Smooth muscle cell (in vitro differentiated cells): ENCODE measurements at regions not wholly inside any gene's neighbourhood (a gene's known extent, or its start where the extent isn't known, plus 50 kb on each side); places are given as distances from the start of the nearest gene placed in this dataset.

Source experiments
- DNase-seq: peaks from one replicate; lab custom pipeline; 2025; ENCODE audit not compliant: unreplicated experiment; lab: John Stamatoyannopoulos, UW
- H2AFZ ChIP-seq: fragments of 200-600 bp; sonication (generic); 2 replicates; pipeline ENCODE4 v1.6.0; 2016; ENCODE audit warnings: antibody characterized with exemption, low read depth, mild to moderate bottlenecking
- H3F3A ChIP-seq: fragments of 200-600 bp; sonication (generic); 2 replicates; pipeline ENCODE4 v1.6.0; 2017; ENCODE audit warnings: antibody characterized with exemption, low read depth
- H3K27ac ChIP-seq: fragments of 200-600 bp; sonication (generic); 2 replicates; pipeline ENCODE4 v1.5.1; 2016; ENCODE audit warnings: low read depth, mild to moderate bottlenecking
- H3K27me3 ChIP-seq: fragments of 200-600 bp; sonication (generic); 2 replicates; pipeline ENCODE4 v1.6.1; 2016; ENCODE audit warnings: low read depth, mild to moderate bottlenecking
- H3K36me3 ChIP-seq: fragments of 200-600 bp; sonication (generic); 2 replicates; pipeline ENCODE4 v1.5.1; 2016; ENCODE audit warnings: low read depth
- H3K4me1 ChIP-seq: fragments of 200-600 bp; sonication (generic); 2 replicates; pipeline ENCODE4 v1.5.1; 2016; ENCODE audit warnings: low read depth
- H3K4me2 ChIP-seq: fragments of 200-600 bp; sonication (generic); 2 replicates; pipeline ENCODE4 v1.6.0; 2016; ENCODE audit warnings: mild to moderate bottlenecking
- H3K4me3 ChIP-seq: fragments of 200-600 bp; sonication (generic); 2 replicates; pipeline ENCODE4 v1.5.1; 2016; ENCODE audit warnings: mild to moderate bottlenecking
- H3K79me2 ChIP-seq: fragments of 200-600 bp; sonication (generic); 2 replicates; pipeline ENCODE4 v1.6.0; 2016; ENCODE audit warnings: low read depth, mild to moderate bottlenecking
- H3K9ac ChIP-seq: fragments of 200-600 bp; sonication (generic); 2 replicates; pipeline ENCODE4 v1.6.0; 2016; ENCODE audit warnings: low read depth
- H3K9me3 ChIP-seq: fragments of 200-600 bp; sonication (generic); replicated peaks from 2 replicates; pipeline ENCODE4 v1.5.1; 2016; ENCODE audit warnings: low read depth
- H4K20me1 ChIP-seq: fragments of 200-600 bp; sonication (generic); 2 replicates; pipeline ENCODE4 v1.6.0; 2016; ENCODE audit warnings: low read depth
- WGBS: methylation state at CpG from one replicate; pipeline ENCODE4 v1.1.7; 2016; ENCODE audit warnings: low lambda C conversion rate; 5-methylcytosine and 5-hydroxymethylcytosine counted together
- TF ChIP-seq, protein P1 (sequence below): fragments of 200-600 bp; sonication (generic); IDR thresholded peaks from 2 replicates; pipeline ENCODE4 v1.5.1; 2017; ENCODE audit warnings: borderline replicate concordance, mild to moderate bottlenecking, antibody characterized with exemption; ENCODE audit not compliant: insufficient read depth, poor library complexity, severe bottlenecking

DNA sequence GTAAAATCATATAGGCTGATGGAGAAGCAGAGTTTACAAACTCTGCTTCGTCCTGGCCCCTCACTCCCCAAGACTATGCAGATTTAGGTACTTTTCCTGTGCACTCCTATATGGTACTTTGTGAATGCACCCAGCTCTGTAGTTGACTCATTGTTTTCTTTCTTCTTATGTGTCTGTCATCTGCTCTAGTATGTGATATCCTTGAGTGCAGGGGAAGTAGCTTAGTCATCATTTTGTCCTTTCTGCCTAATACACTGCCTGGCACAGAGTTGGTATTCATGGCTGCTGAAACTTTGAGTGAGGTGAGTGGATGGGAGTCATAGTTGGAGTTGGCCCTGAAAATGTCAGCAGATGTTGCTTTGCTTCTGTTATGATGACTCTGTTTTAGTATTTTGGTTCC, 222.6 kb downstream of the RNF144B start:
- Histone ChIP-seq H3K4me3 (no peak overlapping the region), H3K9me3 (no peaks in the 10 kb centered on the region), H3K27ac (no peak overlapping the region), H4K20me1 (no peaks in the 10 kb centered on the region), H2AFZ (no peak overlapping the region), H3K9ac (no peak overlapping the region), H3K36me3 (no peaks in the 10 kb centered on the region), H3F3A (no peaks in the 10 kb centered on the region), H3K27me3 (no peaks in the 10 kb centered on the region), H3K4me2 (no peak overlapping the region), H3K4me1 (no peaks in the 10 kb centered on the region), H3K79me2 (no peaks in the 10 kb centered on the region)
- WGBS = 86% methylated on average over 1 of the region's 1 CpG
- DNase-seq = no peak
- TF ChIP-seq, protein P1, sequence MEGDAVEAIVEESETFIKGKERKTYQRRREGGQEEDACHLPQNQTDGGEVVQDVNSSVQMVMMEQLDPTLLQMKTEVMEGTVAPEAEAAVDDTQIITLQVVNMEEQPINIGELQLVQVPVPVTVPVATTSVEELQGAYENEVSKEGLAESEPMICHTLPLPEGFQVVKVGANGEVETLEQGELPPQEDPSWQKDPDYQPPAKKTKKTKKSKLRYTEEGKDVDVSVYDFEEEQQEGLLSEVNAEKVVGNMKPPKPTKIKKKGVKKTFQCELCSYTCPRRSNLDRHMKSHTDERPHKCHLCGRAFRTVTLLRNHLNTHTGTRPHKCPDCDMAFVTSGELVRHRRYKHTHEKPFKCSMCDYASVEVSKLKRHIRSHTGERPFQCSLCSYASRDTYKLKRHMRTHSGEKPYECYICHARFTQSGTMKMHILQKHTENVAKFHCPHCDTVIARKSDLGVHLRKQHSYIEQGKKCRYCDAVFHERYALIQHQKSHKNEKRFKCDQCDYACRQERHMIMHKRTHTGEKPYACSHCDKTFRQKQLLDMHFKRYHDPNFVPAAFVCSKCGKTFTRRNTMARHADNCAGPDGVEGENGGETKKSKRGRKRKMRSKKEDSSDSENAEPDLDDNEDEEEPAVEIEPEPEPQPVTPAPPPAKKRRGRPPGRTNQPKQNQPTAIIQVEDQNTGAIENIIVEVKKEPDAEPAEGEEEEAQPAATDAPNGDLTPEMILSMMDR = no peak

- Histone ChIP-seq H3K4me2 (no peak overlapping the region), H3K9ac (no peak overlapping the region), H3K27me3 (no peaks in the 10 kb centered on the region), H2AFZ (no peak overlapping the region), H3K4me1 (no peaks in the 10 kb centered on the region), H3K36me3 (no peaks in the 10 kb centered on the region), H3K4me3 (no peak overlapping the region), H4K20me1 (no peaks in the 10 kb centered on the region), H3K27ac (no peak overlapping the region), H3K9me3 (no peaks in the 10 kb centered on the region), H3K79me2 (no peaks in the 10 kb centered on the region), H3F3A (no peaks in the 10 kb centered on the region)
- 69% methylated on average over 4 of the region's 4 CpGs for WGBS
- DNase-seq = no peak
- TF ChIP-seq, protein P1 = no peak
Observed at GRCh38 chr6:18613319-18613925, 226.3 kb downstream of the RNF144B start.

DNA sequence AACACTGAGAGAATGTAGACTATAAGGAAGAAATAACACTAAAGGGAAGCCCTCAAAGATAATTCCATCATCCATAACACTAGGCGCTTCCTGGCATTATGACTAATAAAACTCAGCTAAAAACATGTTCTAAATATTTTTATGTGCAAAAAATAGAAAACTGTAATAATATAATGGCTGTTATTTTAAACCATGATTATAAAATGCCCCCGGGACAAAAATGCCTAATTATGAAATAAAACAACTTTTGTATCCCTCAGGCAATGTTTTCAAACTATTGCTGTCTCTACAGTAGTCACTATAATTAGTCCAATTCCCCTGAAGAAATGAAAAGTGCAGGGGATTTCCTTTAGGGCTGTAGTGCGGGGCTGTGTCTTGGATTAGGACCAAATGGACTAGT, 242.4 kb downstream of the RNF144B start:
- H3K4me2 ChIP-seq = no peak overlapping the region
- TF ChIP-seq, protein P1 = no peak
- no peaks in the 10 kb centered on the region for H3F3A ChIP-seq
- H3K4me1 ChIP-seq = no peaks in the 10 kb centered on the region
- no peaks in the 10 kb centered on the region for H3K27me3 ChIP-seq
- no peak overlapping the region for H2AFZ ChIP-seq
- DNase-seq = no peak
- WGBS = 87% methylated on average over 3 of the region's 3 CpGs
- no peaks in the 10 kb centered on the region for H3K79me2 ChIP-seq
- H4K20me1 ChIP-seq = no peaks in the 10 kb centered on the region
- no peaks in the 10 kb centered on the region for H3K36me3 ChIP-seq
- no peak overlapping the region for H3K4me3 ChIP-seq
- H3K9ac ChIP-seq = no peak overlapping the region
- H3K9me3 ChIP-seq = no peaks in the 10 kb centered on the region
- H3K27ac ChIP-seq = no peak overlapping the region
